GM18517 (cell line): ENCODE measurements at regions not wholly inside any gene's neighbourhood (a gene's known extent, or its start where the extent isn't known, plus 50 kb on each side); places are given as distances from the start of the nearest gene placed in this dataset.

Source experiments
- ATAC-seq: cut with Tn5 transposase; IDR thresholded peaks from one replicate; pipeline ENCODE4 v1.9.1; 2021; ENCODE audit warnings: mild to moderate bottlenecking, moderate library complexity; ENCODE audit not compliant: unreplicated experiment

- ATAC-seq = no peak
These were observed 227.4 kb upstream of the CHST9 start for GRCh38 chr18:27412556-27412955.

- no peak for ATAC-seq
These were observed 226.8 kb upstream of the CHST9 start for GRCh38 chr18:27411911-27412310.

GRCh38 chr18:27411013-27411412 lies 225.9 kb upstream of the CHST9 start:
- ATAC-seq = no peak

- no peak for ATAC-seq
These were observed 219.7 kb upstream of the CHST9 start for GRCh38 chr18:27404855-27405254.

GRCh38 chr18:27400001-27400400 lies 214.9 kb upstream of the CHST9 start:
- ATAC-seq = no peak

GRCh38 chr18:27395752-27396151 lies 210.6 kb upstream of the CHST9 start:
- ATAC-seq = no peak

- no peak for ATAC-seq
These were observed 209.6 kb upstream of the CHST9 start for GRCh38 chr18:27394687-27395086.

GRCh38 chr18:27382567-27383216 lies 197.6 kb upstream of the CHST9 start:
- ATAC-seq = no peak

GRCh38 chr18:27378431-27379095 lies 193.5 kb upstream of the CHST9 start:
- ATAC-seq = peak; percentile 54

GRCh38 chr18:27377251-27377650 lies 192.1 kb upstream of the CHST9 start:
- ATAC-seq = no peak

- no peak for ATAC-seq
These were observed 187.3 kb upstream of the CHST9 start for GRCh38 chr18:27372386-27372785.

GRCh38 chr18:27366665-27367064 lies 181.6 kb upstream of the CHST9 start:
- no peak for ATAC-seq

- no peak for ATAC-seq
These were observed 181.0 kb upstream of the CHST9 start for GRCh38 chr18:27366151-27366550.

GRCh38 chr18:27363872-27364271 lies 178.8 kb upstream of the CHST9 start:
- no peak for ATAC-seq

- no peak for ATAC-seq
These were observed 176.4 kb upstream of the CHST9 start for GRCh38 chr18:27361477-27361876.

GRCh38 chr18:27355308-27355707 lies 170.2 kb upstream of the CHST9 start:
- ATAC-seq = no peak

GRCh38 chr18:27353273-27353672 lies 168.2 kb upstream of the CHST9 start:
- ATAC-seq = no peak

GRCh38 chr18:27349284-27349882 lies 164.3 kb upstream of the CHST9 start:
- ATAC-seq = no peak

GRCh38 chr18:27331606-27332005 lies 146.5 kb upstream of the CHST9 start:
- ATAC-seq = no peak

- ATAC-seq = no peak
These were observed 129.9 kb upstream of the CHST9 start for GRCh38 chr18:27314996-27315395.

GRCh38 chr18:27313678-27314077 lies 128.6 kb upstream of the CHST9 start:
- ATAC-seq = no peak

- no peak for ATAC-seq
These were observed 127.7 kb upstream of the CHST9 start for GRCh38 chr18:27312853-27313252.
